AG04450 (cell line): ENCODE measurements at regions not wholly inside any gene's neighbourhood (a gene's known extent, or its start where the extent isn't known, plus 50 kb on each side); places are given as distances from the start of the nearest gene placed in this dataset.

Experiments
- CTCF ChIA-PET: fragments of 300-600, 350-600 bp; formaldehyde crosslinking; extraction: SDS; loops from one replicate; lab custom pipeline; 2022; ENCODE audit warnings: antibody characterized with exemption, inconsistent platforms; lab: Charles Lee
- POLR2A ChIA-PET: fragments of 350-600 bp; formaldehyde crosslinking; extraction: SDS; loops from one replicate; lab custom pipeline; 2021; ENCODE audit warnings: antibody characterized with exemption, inconsistent platforms; lab: Yijun Ruan, JAX
- DNase-seq: peaks from one replicate; pipeline ENCODE4 v3.0.0-alpha.2; 2011; ENCODE audit warnings: low read depth, low spot score
- H3K27ac ChIP-seq: one replicate; pipeline ENCODE4 v1.5.1; 2012; ENCODE audit warnings: low read depth, low read length, control low read depth
- H3K27me3 ChIP-seq: one replicate; pipeline ENCODE4 v1.6.0; 2012; ENCODE audit warnings: low read length; ENCODE audit not compliant: control insufficient read depth, insufficient read depth
- H3K4me3 ChIP-seq: 2 replicates; pipeline ENCODE4 v1.5.1; 2011; ENCODE audit warnings: mild to moderate bottlenecking, low read depth, low read length, control low read depth
- H3K9me3 ChIP-seq: 2 replicates; pipeline ENCODE4 v1.5.1; 2012; ENCODE audit warnings: low read length; ENCODE audit not compliant: control insufficient read depth, insufficient read depth
- CTCF ChIP-seq: IDR thresholded peaks from 2 replicates; pipeline ENCODE4 v1.5.1; 2011; ENCODE audit warnings: low read depth, low read length, control low read depth, inconsistent platforms

GRCh38 chr2:204033611-204034495, 97.3 kb downstream of the ICOS start:
- no peak overlapping the region for H3K27ac ChIP-seq
- TF ChIP-seq CTCF, result no peak
- ChIA-PET CTCF (interaction anchor here (1.5 kb wide), 1 partner anchor 112 kb away, joined by 4 read pairs; no protein-coding TSS in a partner anchor), POLR2A (no interaction called here)
- H3K9me3 ChIP-seq, result no peaks in the 10 kb centered on the region
- H3K27me3 ChIP-seq, result no peaks in the 10 kb centered on the region
- no peak overlapping the region for H3K4me3 ChIP-seq
- DNase-seq, result no peak

- TF ChIP-seq CTCF, result no peak
- H3K4me3 ChIP-seq, result no peak overlapping the region
- CTCF ChIA-PET, result no interaction called here
- POLR2A ChIA-PET, result no interaction called here
- H3K9me3 ChIP-seq, result no peaks in the 10 kb centered on the region
- H3K27me3 ChIP-seq, result no peaks in the 10 kb centered on the region
- H3K27ac ChIP-seq, result no peak overlapping the region
- no peak for DNase-seq
Measured at GRCh38 chr2:204036706-204037105, 100.1 kb downstream of the ICOS start.

GRCh38 chr2:204037286-204037685, 100.7 kb downstream of the ICOS start:
- no peaks in the 10 kb centered on the region for H3K9me3 ChIP-seq
- H3K4me3 ChIP-seq, result no peak overlapping the region
- TF ChIP-seq CTCF, result no peak
- no peak overlapping the region for H3K27ac ChIP-seq
- no peaks in the 10 kb centered on the region for H3K27me3 ChIP-seq
- CTCF ChIA-PET, result interaction anchor here (0.9 kb wide), 1 partner anchor 108 kb away, joined by 3 read pairs; no protein-coding TSS in a partner anchor
- no peak for DNase-seq
- POLR2A ChIA-PET, result no interaction called here

GRCh38 chr2:204039298-204039838, 102.8 kb downstream of the ICOS start:
- no peaks in the 10 kb centered on the region for H3K27me3 ChIP-seq
- H3K9me3 ChIP-seq, result no peaks in the 10 kb centered on the region
- DNase-seq, result no peak
- H3K4me3 ChIP-seq, result no peak overlapping the region
- POLR2A ChIA-PET, result no interaction called here
- no peak for TF ChIP-seq CTCF
- H3K27ac ChIP-seq, result no peak overlapping the region
- CTCF ChIA-PET, result interaction anchor here (0.6 kb wide), 1 partner anchor 9 kb away, joined by 3 read pairs; no protein-coding TSS in a partner anchor

- H3K27ac ChIP-seq, result no peak overlapping the region
- H3K4me3 ChIP-seq, result no peak overlapping the region
- ChIA-PET POLR2A (no interaction called here), CTCF (no interaction called here)
- H3K9me3 ChIP-seq, result no peaks in the 10 kb centered on the region
- no peak for DNase-seq
- no peak for TF ChIP-seq CTCF
- no peaks in the 10 kb centered on the region for H3K27me3 ChIP-seq
Measured at GRCh38 chr2:204040016-204040415, 103.5 kb downstream of the ICOS start.
